ENCODE measurements at regions not wholly inside any gene's neighbourhood (a gene's known extent, or its start where the extent isn't known, plus 50 kb on each side); places are given as distances from the start of the nearest gene placed in this dataset.

DNA sequence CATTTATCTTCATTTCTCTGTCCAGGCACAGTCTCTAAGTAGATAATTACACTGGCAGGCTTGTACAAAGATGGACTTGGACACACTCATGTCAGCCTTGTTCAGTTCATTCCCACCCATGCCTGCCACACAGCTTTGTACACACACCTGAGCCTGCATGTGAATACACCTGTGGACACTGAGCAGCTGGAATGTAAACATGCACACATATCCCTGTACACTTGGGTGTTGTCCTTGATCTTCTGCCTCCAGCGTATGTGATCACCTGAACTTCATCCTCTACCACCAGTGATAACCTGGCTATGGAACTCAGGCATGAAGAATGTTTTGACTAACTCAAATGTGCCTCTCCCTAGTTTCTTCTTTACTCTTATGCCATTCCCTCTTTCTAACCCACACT, 190.6 kb downstream of the DHX35 start:
- no peak for DNase-seq

DNA sequence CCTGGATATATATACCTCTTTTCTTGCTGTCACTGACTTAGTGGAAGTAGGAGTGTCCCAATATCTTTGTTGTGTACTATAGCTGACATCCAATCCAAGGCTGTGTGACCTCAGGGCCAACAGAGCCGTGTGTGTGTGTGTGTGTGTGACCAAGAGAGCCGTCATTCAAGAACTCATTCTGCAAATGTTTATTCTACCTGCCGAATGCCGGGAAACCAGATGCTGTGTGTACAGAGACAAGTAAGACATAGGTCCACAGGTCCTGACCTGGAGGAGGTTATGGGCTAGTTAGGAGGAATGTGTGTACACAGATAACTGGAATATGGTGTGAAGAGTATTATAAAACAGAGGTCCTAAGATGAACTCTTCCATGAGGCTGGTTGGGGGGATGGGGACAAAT, 190.0 kb downstream of the DHX35 start:
- DNase-seq: no peak

DNA sequence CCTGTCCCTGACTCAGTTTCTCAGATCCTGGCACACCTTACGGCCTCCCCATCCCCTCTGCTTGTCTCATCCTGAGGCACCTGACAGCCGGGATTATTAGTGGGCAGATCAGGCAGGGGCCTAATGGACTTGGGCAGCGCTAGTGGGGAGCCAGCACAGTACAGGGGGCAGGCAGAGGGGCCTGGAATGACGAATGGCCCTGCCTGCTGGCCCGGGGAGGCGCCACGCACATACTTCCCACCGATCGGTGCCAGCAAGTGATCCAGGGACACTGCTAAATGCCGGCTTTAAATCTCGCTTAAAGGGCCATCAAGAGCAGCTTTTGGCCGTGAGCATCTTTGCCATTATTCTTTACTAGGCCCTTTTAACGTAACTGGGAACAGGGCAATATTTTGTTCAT, 188.4 kb downstream of the DHX35 start:
- no peak for DNase-seq

DNA sequence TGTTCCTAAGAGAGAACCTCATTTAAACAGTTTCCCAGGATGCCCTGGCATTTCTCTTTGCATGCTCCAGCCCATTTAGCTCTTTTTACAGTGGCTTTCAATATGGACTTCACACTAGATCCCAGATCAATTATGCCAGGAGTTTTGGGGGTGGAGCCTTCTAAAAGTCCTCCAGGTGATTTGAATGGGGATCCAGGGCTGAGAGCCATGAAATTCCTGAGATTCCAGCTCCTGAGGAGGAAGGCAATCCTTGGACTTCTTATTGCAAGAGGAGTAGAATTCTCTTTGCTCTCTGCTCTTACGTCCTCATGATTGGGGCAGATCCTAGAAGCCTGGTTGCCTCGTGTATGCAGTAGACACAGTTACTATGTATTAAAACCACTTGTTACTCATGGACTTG, 184.2 kb downstream of the DHX35 start:
- no peak for DNase-seq

DNA sequence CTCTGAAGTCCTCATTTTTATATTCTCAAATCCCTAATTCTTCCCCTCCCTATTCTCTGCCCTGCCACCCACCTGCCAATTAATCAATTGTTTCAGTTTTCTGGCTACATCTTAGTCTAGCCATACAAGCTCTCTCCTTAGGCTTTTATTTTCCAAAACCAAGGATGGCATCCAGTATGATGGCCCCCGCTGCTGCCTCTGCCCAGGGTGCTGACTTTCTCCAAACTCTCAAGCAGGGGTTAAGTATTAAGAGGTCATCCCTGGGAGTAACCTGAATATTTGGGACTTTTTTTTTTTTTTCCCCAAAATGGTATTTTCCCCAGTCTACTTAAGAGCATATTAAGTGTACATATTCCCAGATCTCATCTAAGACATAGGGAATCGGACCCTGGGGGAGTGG, 183.8 kb downstream of the DHX35 start:
- no peak for DNase-seq

DNA sequence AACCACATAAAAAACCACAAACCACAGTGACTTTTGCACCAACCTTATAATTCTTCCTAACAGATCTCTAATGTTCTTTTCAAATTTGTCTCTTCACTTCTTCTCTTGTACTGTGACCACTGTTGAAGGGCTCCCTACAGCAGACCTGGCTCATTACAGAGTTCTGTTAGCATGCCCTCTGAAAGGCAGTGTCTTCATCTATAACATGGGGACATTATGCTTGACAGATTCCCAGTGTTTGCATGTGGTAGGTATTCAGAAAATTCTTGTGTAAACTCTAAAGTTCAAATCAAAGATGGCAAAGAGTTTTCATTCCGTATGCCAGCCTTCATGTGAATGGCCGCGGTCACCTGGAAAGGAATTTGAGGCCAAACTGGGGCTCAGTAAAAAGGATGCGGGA, 182.6 kb downstream of the DHX35 start:
- no peak for DNase-seq

DNA sequence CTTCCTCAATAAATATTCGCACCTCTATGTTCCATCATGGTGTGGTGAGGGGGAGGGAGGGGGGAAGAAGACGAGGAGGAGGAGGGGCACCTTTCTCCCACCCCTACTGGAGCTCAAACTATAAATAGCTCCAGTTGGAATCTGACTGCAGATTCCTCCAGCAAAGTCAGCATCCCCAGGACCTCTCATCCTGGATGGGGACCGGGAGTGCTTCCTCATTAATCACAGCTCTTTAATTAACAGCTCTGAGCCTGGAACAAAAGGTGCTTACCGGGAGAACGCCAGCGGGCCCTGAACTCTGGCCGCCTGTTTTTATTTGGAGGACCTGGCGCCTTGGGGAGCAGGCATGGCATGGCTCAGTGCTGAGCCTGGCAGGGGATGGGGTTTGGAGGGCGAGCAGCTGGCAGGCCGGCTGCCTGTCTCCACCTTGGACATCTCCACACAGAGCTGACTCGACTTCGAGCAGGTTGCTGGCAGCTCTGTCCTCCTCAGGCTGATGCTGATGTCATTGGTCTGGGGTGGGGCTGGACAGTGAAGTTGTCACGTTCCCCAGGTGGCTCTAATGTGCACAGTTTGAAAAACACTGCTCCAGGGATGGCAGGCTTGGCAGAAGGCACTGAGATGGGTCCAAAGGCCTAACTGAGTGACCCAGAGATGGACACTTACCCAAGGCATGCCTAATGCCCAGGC, 180.4 kb downstream of the DHX35 start:
- DNase-seq: no peak

DNA sequence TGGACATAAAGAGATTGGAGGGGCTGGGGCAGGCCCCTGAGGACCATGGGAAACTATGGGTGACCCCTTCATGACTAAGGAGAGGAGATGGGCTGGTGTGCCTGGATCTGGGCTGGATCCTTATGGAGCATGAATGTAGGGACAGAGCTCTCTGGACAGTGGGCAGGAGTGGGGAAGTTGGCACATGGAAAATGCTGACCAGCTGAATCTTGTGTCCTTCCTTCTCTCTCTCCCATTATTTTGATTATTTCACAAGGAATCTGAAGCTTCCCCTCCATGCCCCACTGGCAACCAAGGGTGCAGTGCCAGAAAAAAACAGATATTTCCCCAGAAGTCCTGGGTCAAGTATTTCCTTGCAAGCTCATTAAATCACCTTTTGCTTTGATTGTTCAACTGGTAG, 175.2 kb downstream of the DHX35 start:
- DNase-seq: no peak

DNA sequence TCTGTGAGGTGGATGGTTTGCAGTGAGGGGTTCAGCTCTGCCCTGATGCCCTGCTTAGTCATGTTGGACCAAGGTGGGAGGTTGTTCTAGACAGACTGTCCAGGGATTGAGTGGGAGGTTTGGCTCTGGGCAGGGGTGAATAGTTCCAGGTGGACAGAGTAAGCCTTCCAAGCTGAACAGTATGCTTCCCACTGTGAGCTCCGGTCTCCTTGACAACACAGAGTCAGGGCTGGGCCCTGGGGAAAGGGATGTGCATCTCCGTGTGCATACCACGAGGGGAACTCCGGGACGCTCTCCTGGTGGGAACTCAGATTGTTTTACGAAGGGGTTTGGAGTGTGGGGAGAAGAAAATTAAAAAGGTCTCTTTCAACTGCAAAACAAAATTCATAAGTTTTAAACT, 174.7 kb downstream of the DHX35 start:
- no peak for DNase-seq

DNA sequence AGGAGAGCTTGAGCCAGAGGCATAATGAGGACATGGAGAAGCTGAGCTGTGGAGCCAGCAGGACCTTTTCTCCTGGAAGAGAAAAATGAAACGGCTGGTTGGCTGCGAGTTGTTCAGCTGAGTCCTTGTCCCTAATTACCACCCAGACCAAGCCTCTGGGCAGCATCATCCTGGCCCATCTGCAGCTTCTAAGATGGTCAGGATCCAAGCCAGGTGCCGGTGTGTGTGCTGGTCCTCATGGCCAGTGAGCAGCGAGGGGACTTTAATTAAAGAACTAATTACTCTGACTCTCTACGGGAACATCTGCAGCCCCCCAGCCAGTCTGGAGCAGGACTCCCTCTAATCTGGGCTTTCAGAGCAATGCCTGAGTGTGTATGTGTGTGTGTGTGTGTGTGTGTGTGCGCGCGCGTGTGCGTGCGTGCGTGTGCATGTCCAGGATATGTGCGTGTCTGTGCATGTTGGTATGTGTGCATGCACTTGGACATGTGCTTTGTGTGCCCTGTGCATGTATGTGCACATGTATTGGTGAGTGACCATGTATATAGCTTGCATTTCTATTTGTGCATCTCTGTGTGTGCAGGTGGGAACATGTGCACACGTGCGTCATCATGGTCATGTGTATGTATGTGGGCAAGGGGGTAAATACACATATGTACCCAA, 173.9 kb downstream of the DHX35 start:
- DNase-seq: no peak

DNA sequence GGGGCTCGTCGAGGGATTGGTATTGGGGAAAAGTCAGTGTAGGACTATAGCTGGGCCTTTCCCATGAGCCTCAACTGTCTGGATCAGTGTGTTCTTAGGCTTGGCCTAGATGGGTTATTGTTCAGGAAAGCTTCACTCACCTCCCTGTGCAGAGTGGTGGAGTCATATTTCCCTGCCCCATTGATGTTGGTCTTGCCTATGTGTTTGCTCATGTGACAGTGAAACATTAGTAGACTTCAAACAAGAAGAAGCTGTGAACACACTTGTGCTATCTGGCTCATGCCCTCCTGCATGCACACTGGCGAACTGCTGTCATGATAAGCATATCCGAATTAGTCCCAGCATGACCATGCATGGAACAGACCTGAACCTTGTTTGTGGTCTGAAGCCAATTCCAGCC, 171.1 kb downstream of the DHX35 start:
- no peak for DNase-seq

DNA sequence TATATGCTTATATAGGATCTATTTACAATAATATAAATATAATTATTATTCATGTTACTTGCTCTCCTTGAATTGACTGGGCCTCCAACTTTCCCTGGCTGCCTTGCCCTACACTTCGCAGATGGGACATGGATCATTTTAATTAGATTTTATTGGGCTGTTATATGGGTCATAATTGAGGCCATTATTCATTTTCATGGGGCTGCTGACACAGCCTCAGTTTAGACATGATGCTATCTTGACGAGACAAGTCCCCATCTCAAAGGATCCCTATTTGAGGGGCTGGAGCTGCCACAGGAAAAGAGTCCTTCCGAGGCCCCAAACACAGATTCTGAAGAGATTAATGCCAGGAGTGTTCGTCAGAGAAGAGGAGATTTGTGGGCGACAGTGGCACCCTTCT, 170.4 kb downstream of the DHX35 start:
- no peak for DNase-seq

DNA sequence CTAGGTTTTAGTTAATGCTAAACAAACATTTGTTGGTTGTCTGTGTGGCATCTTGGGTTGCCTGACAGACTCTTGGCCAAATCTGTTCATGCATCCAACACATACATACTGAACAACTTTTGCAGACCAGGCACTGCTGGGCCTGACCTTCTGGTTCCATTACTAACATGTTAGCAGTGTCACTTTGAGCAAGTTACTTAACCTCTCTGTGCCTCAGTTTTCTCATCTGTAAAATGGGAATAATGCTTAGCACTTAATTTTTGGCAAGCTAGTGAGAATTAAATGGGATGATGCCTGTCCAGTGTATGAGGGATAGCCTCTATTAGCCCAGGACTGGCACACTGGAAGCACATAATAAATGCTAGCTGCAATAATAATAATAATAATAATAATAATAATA, 169.9 kb downstream of the DHX35 start:
- DNase-seq: no peak

DNA sequence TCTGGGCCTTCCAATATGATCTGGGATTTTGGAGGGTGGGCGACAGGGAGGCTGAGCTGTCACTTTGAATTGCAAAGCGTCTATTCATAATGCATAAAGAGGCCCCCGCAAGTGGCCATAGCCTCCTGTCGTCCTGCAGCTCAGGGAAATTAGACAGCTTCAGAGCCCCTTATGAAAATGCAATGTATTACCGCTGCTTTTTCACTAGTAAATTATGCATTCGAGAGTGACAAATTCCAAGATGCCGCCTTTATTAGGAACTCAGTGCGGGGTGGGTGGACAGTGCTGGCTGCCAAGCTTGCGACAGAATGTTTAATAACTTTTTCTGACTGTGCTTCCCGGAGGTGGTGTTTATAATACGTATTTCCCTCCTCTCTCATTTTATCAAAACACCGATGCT, 168.5 kb downstream of the DHX35 start:
- no peak for DNase-seq

DNA sequence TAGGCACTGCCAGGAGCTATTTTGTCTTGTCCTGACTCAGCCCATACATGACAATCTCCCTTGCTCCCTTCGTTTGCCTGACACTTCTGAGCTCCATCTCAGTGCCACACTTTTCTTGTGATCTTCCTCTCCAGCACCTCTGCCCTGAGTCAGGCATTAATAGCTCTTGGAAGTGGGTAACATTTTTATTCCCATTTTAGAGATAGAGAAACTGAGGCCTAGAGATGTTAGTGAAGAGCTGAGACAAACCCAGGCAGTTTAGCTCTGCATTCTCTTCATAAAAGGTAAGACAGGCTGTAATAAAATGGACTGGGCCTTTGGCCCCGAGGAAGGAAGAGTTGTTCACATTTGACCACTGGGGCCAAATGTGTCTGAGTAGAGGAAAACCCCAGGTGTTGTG, 167.4 kb downstream of the DHX35 start:
- DNase-seq: no peak

DNA sequence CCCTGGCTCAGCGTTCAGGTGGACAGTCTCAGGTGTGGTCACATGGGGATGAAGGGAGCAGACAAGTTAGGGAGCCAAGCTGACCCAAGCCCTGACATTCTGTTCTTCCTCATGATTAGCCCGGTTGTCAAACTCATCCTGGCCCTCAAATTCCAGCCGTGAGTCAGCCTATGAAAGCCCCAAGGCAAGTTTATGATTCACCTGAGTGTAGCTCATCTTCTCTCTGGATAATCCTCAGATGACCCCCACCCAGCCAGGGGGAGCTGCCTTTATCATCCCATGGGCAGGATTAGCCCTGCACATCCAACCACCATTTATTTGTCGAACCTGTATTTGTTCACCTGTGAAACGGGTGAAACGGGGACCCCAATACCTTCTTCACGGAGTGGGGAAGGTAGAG, 161.9 kb downstream of the DHX35 start:
- DNase-seq: no peak

DNA sequence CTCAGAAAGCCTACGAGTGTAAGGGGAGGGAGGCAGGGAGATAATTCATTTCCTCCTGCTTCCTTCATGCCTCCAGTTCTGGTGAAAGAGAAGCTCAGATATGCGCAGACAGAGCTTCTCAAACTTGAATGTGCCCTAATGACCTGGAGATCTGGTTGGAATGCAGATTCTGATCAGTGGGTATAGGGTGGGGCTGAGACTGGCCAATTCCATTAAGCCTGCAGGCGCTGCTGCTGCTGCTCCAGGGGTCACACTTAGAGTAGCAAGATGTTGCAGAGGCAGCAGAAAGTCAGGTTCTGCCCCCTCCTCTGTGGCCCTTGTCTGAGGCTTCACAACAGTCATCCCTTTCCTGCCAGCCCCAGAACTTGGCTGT, 161.0 kb downstream of the DHX35 start:
- no peak for DNase-seq

DNA sequence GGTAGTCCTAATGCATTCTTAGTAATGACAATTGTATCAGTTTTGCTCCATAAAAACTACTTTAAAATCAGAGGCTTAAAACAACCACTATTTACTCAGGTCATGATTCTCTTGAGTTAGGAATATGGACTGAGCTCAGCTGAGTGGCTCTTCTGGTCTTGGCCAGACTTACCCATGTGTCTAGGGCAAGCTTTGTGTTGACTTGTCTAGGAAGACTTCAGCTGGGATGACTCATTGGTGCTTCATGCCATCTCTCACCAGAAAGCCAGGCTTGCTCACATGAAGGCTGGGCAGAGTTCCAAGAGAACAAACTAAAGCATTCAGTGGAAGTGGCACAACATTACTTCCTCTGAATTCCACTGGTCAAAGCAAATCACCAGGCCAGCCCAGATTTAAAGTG, 155.3 kb downstream of the DHX35 start:
- DNase-seq: no peak

DNA sequence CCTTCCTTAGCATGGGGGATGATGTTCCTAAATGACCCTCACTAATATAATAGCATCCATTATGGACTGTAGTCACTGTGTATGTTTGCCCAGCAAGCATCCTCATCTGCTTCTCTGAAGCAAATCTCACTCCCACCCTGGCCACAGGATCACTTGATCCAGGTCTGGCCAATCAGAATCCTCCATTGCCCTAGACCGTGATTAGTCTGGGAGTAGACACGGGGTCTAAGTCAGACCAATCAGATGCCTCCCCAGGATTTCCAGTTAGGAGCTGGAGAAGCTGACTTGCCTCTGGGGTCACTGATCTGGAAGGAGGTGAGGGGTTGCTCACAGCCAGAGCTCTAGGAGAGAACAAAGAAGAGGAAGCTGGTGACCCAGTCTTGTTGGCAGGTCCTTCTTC, 153.9 kb downstream of the DHX35 start:
- no peak for DNase-seq

DNA sequence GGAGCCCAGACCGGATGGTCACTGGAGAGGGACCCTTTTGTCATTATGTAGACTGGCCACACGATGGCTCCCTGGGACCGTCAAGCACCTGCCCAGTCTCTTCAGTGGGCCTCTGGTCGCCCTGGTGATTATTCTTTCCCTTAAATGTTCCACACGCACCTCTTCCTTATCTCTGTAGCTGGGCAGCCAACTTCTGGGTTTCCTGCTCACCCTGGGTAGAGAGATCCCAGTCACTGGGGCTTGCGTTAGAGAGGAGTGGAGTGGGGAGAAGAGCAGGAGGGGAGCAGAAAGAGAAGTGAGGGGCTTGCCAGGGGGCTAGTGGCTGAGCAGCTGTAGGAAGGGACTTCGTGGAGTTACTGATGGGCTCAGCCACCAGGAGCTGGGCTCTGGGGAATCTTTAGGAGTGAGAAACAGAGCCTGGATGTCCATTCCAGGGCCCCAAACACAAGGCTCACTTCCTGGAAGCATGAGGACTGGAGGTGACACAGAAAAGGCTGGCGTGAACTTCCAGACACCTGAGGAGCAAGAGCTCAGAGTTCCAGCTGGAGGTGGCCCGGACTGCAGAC, 150.1 kb downstream of the DHX35 start:
- DNase-seq: no peak

DNA sequence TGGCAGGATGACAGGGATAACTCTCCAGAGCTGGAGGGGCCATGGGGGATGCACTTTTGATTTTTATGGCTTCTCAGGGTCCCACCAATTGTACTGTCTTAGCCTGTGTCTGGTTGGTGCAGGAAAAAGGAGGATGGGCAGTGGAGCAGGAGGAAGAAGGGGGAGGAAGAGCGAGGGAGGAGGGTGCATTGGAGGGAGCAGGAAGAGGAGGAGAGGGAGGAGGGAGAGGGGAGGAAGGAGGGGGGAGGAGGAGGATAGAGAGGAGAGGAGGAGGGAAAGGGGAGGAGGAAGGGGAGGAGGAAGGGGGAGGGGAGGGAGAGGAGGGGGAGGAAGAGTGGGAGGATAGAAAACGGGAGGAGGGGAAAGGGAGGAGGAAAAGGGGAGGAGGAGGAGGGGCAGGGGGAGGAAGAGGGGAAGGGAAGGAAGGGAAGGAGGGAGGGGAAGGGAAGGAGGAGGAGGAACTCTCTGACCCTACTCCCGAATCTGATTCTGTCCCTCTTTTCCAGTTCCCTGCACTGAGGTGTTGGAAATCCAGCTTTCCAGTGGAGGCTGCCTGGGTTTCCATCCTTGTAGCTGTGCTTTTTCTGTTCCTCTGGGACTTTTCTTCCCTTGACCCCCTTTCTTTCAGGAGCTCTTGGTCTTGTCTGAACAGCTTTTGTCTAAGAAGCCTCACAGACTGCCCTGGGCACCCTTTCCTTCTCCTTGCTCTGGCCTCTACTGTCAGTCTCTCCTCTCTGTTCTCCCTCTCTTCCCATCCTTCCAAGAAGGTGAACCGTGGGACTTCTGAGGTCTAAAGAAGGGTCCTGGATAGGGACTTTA, 149.4 kb downstream of the DHX35 start:
- no peak for DNase-seq

DNA sequence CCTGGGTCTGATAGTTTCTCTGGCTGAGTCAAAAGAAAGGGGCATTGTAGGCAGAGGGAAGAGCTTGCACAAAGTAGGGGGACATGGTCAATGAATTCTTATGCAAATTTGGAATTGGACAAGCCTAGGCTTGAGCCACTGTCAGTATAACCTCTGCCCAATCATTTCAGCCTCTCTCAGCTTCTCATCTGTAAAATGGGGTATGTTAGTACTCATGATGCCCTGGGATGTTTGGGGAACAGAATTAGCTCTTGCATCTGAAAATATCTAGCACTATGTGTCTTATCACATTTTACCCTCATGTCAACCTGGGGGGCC, 148.6 kb downstream of the DHX35 start:
- DNase-seq: no peak

DNA sequence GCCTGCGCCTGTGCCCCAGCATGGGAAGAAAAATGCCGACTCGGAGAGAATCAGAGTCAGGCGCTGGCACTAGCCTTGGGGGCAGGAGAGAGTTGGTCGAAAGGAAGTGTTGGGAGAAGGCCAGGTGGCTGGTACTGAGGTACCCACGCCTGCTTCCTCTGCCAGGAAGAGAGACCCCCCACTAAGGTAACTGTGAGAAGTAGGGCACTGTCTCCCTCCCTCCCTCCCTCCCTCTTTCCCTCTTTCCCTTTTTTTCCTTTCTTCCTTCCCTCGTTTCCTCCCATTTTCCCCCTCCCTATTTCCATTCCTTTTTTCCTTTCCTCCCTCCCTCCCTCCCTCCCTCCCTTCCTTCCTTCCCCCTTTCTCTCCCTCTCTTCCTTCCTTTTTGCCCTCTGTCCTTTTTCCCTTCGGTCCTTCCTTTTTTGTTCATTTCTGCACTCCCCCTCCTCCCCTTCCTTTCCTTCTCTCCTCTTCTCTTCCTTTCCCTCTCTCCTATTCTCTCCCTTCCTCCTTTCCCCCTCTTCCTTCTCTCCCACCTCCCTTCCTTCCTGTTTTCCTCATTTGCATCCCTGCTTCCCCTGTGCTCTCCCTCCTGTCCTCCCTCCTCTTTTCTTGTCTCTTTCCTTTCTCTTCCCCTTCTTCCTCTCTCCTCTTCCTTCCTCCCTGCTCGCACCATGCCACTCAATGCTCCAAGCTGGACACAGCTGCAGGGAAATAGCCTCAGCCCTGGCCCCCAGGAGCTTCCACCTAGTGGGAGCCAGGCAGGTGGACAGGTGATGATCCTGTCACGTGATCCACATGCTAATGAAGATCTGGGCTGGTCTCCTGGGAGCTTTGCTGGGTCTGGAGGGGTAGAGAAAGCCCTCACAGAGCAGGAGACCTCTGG, 148.0 kb downstream of the DHX35 start:
- no peak for DNase-seq

All from CD4-positive, alpha-beta T cell treated with Interleukin-15 for 1 hour (primary cell).